IMR-90 (cell line): ENCODE measurements at regions not wholly inside any gene's neighbourhood (a gene's known extent, or its start where the extent isn't known, plus 50 kb on each side); places are given as distances from the start of the nearest gene placed in this dataset.

Experiments used
- ATAC-seq: fragments of 200-7000 bp; cut with Tn5 transposase; 2 replicates; pipeline ENCODE4 v1.9.1; 2020; ENCODE audit warnings: low read depth, mild to moderate bottlenecking, moderate library complexity
- BruUV-seq: library from RNA; stranded (reverse); fragments of 400-500 nt; replicated peaks from 2 replicates; lab custom pipeline; 2021; lab: Mats Ljungman, UMichigan
- CTCF ChIA-PET: fragments of 300-600 bp; formaldehyde crosslinking; extraction: SDS; loops from one replicate; lab custom pipeline; 2021; ENCODE audit warnings: antibody characterized with exemption; lab: Yijun Ruan, JAX
- POLR2A ChIA-PET: fragments of 300-600 bp; sonication (Branson Sonifier 250); formaldehyde crosslinking; loops from one replicate; lab custom pipeline; 2022; ENCODE audit warnings: antibody characterized with exemption; ENCODE audit not compliant: unreplicated experiment; lab: Charles Lee
- DNase-seq: peaks from one replicate; pipeline ENCODE4 v3.0.0; 2013
- H2AFZ ChIP-seq: replicated peaks from 2 replicates; pipeline ENCODE3; 2013; ENCODE audit warnings: low read length, mild to moderate bottlenecking; ENCODE audit not compliant: poor library complexity
- H2AK5ac ChIP-seq: 2 replicates; pipeline ENCODE4 v1.6.1; 2013; ENCODE audit warnings: low read depth, low read length, inconsistent platforms
- H2AK9ac ChIP-seq: replicated peaks from 2 replicates; pipeline ENCODE3; 2013; ENCODE audit warnings: mild to moderate bottlenecking, low read depth, low read length, moderate library complexity; ENCODE audit not compliant: poor library complexity
- H2BK120ac ChIP-seq: 2 replicates; pipeline ENCODE4 v1.6.1; 2013; ENCODE audit warnings: low read depth, low read length, inconsistent platforms
- H2BK15ac ChIP-seq: 3 replicates; pipeline ENCODE4 v1.6.1; 2013; ENCODE audit warnings: low read depth, low read length, inconsistent platforms
- H2BK20ac ChIP-seq: 2 replicates; pipeline ENCODE4 v1.6.1; 2013; ENCODE audit warnings: low read depth, mild to moderate bottlenecking, inconsistent platforms, low read length, moderate library complexity
- H2BK5ac ChIP-seq: 2 replicates; pipeline ENCODE4 v1.6.1; 2013; ENCODE audit warnings: mild to moderate bottlenecking, low read depth, low read length, inconsistent platforms; ENCODE audit not compliant: poor library complexity, severe bottlenecking
- H3K14ac ChIP-seq: replicated peaks from 2 replicates; pipeline ENCODE4 v1.6.1; 2013; ENCODE audit warnings: low read depth, low read length, inconsistent platforms
- H3K18ac ChIP-seq: 2 replicates; pipeline ENCODE4 v1.6.1; 2013; ENCODE audit warnings: low read depth, low read length, control low read depth
- H3K23ac ChIP-seq: 2 replicates; pipeline ENCODE4 v1.6.1; 2013; ENCODE audit warnings: low read depth, low read length, inconsistent platforms
- H3K27ac ChIP-seq: 2 replicates; pipeline ENCODE4 v1.5.1; 2013; ENCODE audit warnings: mild to moderate bottlenecking, control low read depth, low read length; ENCODE audit not compliant: insufficient read depth
- H3K27me3 ChIP-seq: 2 replicates; pipeline ENCODE4 v1.6.1; 2013; ENCODE audit warnings: low read length; ENCODE audit not compliant: control insufficient read depth, insufficient read depth
- H3K36me3 ChIP-seq: 2 replicates; pipeline ENCODE4 v1.6.1; 2013; ENCODE audit warnings: low read length, mixed read lengths; ENCODE audit not compliant: control insufficient read depth, insufficient read depth
- H3K4ac ChIP-seq: 2 replicates; pipeline ENCODE4 v1.6.1; 2013; ENCODE audit warnings: low read depth, low read length, inconsistent platforms
- H3K4me1 ChIP-seq: 2 replicates; pipeline ENCODE4 v1.6.1; 2013; ENCODE audit warnings: low read length, mixed read lengths; ENCODE audit not compliant: control insufficient read depth, insufficient read depth
- H3K4me2 ChIP-seq: 2 replicates; pipeline ENCODE4 v1.6.1; 2013; ENCODE audit warnings: low read depth, mild to moderate bottlenecking, control low read depth, low read length, moderate library complexity
- H3K4me3 ChIP-seq: 2 replicates; pipeline ENCODE4 v1.5.1; 2013; ENCODE audit warnings: low read depth, mild to moderate bottlenecking, control low read depth, low read length, moderate library complexity; ENCODE audit not compliant: insufficient read depth
- H3K56ac ChIP-seq: 2 replicates; pipeline ENCODE4 v1.6.1; 2013; ENCODE audit warnings: low read length, inconsistent platforms; ENCODE audit not compliant: insufficient read depth; ENCODE audit errors: extremely low read depth
- H3K79me1 ChIP-seq, 2 experiments: 2 replicates each; pipeline ENCODE4 v1.6.1; 2013; ENCODE audit warnings: low read length in 2 of 2, inconsistent platforms in 1 of 2, low read depth in 1 of 2
- H3K9ac ChIP-seq: 2 replicates; pipeline ENCODE4 v1.6.1; 2013; ENCODE audit warnings: low read depth, low read length, control low read depth
- H3K9me1 ChIP-seq: 2 replicates; pipeline ENCODE4 v1.6.1; 2013; ENCODE audit warnings: low read length, inconsistent platforms; ENCODE audit not compliant: insufficient read depth
- H3K9me3 ChIP-seq: 2 replicates; pipeline ENCODE4 v1.6.1; 2013; ENCODE audit warnings: low read length; ENCODE audit not compliant: control insufficient read depth, insufficient read depth
- H4K20me1 ChIP-seq: 2 replicates; pipeline ENCODE4 v1.6.1; 2013; ENCODE audit warnings: low read length, inconsistent platforms; ENCODE audit not compliant: insufficient read depth
- H4K5ac ChIP-seq: 2 replicates; pipeline ENCODE4 v1.6.1; 2013; ENCODE audit warnings: mild to moderate bottlenecking, low read depth, low read length, control low read depth
- H4K8ac ChIP-seq, 2 experiments: 2 replicates each; pipeline ENCODE4 v1.6.1; 2013; ENCODE audit warnings: low read depth in 2 of 2, low read length in 2 of 2, control low read depth in 1 of 2, inconsistent platforms in 1 of 2
- H4K91ac ChIP-seq: 2 replicates; pipeline ENCODE4 v1.6.1; 2013; ENCODE audit warnings: low read depth, low read length, inconsistent platforms; ENCODE audit not compliant: insufficient read depth
- BHLHE40 ChIP-seq: fragments of 150-350 bp; IDR thresholded peaks from 2 replicates; pipeline ENCODE4 v1.6.1; 2016; ENCODE audit warnings: mild to moderate bottlenecking, low read depth, low read length
- CEBPB ChIP-seq: IDR thresholded peaks from 2 replicates; pipeline ENCODE4 v1.6.1; 2012; ENCODE audit warnings: low read depth, low read length, improper control_type of control experiment
- CHD1 ChIP-seq: IDR thresholded peaks from 2 replicates; pipeline ENCODE4 v1.6.1; 2012; ENCODE audit warnings: low read depth, low read length, improper control_type of control experiment
- FOS ChIP-seq: fragments of 150-350 bp; IDR thresholded peaks from 2 replicates; pipeline ENCODE4 v1.6.1; 2016; ENCODE audit warnings: low read depth, low read length
- MAFK ChIP-seq: IDR thresholded peaks from 2 replicates; pipeline ENCODE4 v1.6.1; 2012; ENCODE audit warnings: low read depth, low read length, improper control_type of control experiment
- MAZ ChIP-seq: IDR thresholded peaks from 2 replicates; pipeline ENCODE4 v1.6.1; 2012; ENCODE audit warnings: low read depth, mild to moderate bottlenecking, low read length, improper control_type of control experiment, moderate library complexity, borderline replicate concordance
- MXI1 ChIP-seq: IDR thresholded peaks from 2 replicates; pipeline ENCODE4 v1.6.1; 2012; ENCODE audit warnings: low read depth, mild to moderate bottlenecking, low read length, moderate library complexity, borderline replicate concordance
- NFE2L2 ChIP-seq: fragments of 150-350 bp; IDR thresholded peaks from 2 replicates; pipeline ENCODE4 v1.6.1; 2016; ENCODE audit warnings: low read depth, mild to moderate bottlenecking, low read length
- POLR2A ChIP-seq: IDR thresholded peaks from 2 replicates; pipeline ENCODE4 v1.6.1; 2012; ENCODE audit warnings: mild to moderate bottlenecking, low read depth, low read length
- RAD21 ChIP-seq: IDR thresholded peaks from 2 replicates; pipeline ENCODE4 v1.6.1; 2012; ENCODE audit warnings: low read length, improper control_type of control experiment
- RCOR1 ChIP-seq: IDR thresholded peaks from 2 replicates; pipeline ENCODE4 v1.6.1; 2012; ENCODE audit warnings: mild to moderate bottlenecking, low read length, improper control_type of control experiment; ENCODE audit not compliant: insufficient replicate concordance
- RFX5 ChIP-seq: IDR thresholded peaks from 2 replicates; pipeline ENCODE4 v1.8.0; 2012; ENCODE audit warnings: low read depth, mild to moderate bottlenecking, low read length, moderate library complexity
- SMC3 ChIP-seq: fragments of 150-350 bp; IDR thresholded peaks from 2 replicates; pipeline ENCODE4 v1.6.1; 2016; ENCODE audit warnings: low read depth, mild to moderate bottlenecking, antibody characterized with exemption, low read length, moderate library complexity
- WGBS, 2 experiments: methylation state at CpG; one replicate each; pipeline versions ENCODE4 v1.1.5 to v1.1.7; 2013; ENCODE audit warnings: missing lambda C conversion rate in 2 of 2; ENCODE audit not compliant: insufficient read length in 1 of 2; ENCODE audit errors: extremely low coverage in 2 of 2; 5-methylcytosine and 5-hydroxymethylcytosine counted together
- dilution Hi-C: fragments of 300-500 bp; cut with HindIII; formaldehyde crosslinking; loops from one replicate; pipeline ENCODE4 v1.14.3; 2018; ENCODE audit warnings: low sequenced_read_pairs; ENCODE audit not compliant: unreplicated experiment
- in situ Hi-C: fragments of 300-500 bp; cut with MboI; formaldehyde crosslinking; loops from 3 replicates; pipeline ENCODE4 v1.14.3; 2019; ENCODE audit warnings: low sequenced_read_pairs, inconsistent platforms, mixed read lengths
- intact Hi-C: fragments of 100-400 bp; cut with micrococcal nuclease; formaldehyde crosslinking; loops from 2 replicates; pipeline ENCODE4 v1.10.0; 2022
- TF ChIP-seq, protein P1 (sequence below): conservative IDR thresholded peaks from 2 replicates; pipeline ENCODE4 v1.5.1; 2012; ENCODE audit warnings: mild to moderate bottlenecking, low read depth, low read length, improper control_type of control experiment
- TF ChIP-seq, protein P2 (sequence below): fragments of 150-350 bp; IDR thresholded peaks from 2 replicates; pipeline ENCODE4 v1.6.1; 2016; ENCODE audit warnings: low read depth, mild to moderate bottlenecking, low read length, moderate library complexity, borderline replicate concordance

DNA sequence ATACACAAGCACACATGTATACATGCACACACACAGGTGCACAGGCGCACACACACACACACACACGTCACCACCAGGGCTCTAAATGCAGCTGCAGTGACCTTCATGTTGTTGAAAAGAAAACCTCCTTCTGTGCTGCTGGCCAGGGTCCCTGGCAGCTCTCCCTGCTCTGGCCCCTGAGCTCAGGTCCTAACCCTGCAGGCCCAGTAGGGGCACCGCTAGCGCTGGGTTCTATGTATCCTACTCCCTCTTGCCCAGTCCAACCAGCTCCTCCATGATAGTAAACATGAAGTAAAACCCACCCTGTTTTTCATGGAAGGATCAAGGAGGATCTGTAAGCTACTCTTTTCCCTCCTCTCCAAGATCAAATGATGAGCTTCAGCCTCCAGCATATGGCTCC is 172.8 kb downstream of the RBFOX3 start:
- CTCF ChIA-PET = no interaction called here
- H4K5ac ChIP-seq = no peak overlapping the region
- intact Hi-C loops (no loop called here), dilution Hi-C loops (no loop called here), in situ Hi-C loops (no loop called here)
- H4K91ac ChIP-seq = no peak overlapping the region
- no peak overlapping the region for H4K8ac ChIP-seq
- H3K9ac ChIP-seq = no peak overlapping the region
- H3K27ac ChIP-seq = no peak overlapping the region
- H2AK9ac ChIP-seq = no peak overlapping the region
- H2AFZ ChIP-seq = no peak overlapping the region
- H3K9me1 ChIP-seq = no peaks in the 10 kb centered on the region
- H3K4me3 ChIP-seq = no peak overlapping the region
- no peak overlapping the region for H3K4me2 ChIP-seq
- no peaks in the 10 kb centered on the region for H3K36me3 ChIP-seq
- H2BK120ac ChIP-seq = no peak overlapping the region
- H3K14ac ChIP-seq = no peak overlapping the region
- H3K56ac ChIP-seq = no peak overlapping the region
- H3K9me3 ChIP-seq = no peaks in the 10 kb centered on the region
- H3K4me1 ChIP-seq = no peaks in the 10 kb centered on the region
- TF ChIP-seq NFE2L2 (no peak), RFX5 (no peak), MAFK (no peak), RAD21 (no peak), SMC3 (no peak), POLR2A (no peak), MAZ (no peak), CEBPB (no peak), MXI1 (no peak), RCOR1 (no peak), BHLHE40 (no peak), CHD1 (no peak), FOS (no peak)
- TF ChIP-seq, protein P1, sequence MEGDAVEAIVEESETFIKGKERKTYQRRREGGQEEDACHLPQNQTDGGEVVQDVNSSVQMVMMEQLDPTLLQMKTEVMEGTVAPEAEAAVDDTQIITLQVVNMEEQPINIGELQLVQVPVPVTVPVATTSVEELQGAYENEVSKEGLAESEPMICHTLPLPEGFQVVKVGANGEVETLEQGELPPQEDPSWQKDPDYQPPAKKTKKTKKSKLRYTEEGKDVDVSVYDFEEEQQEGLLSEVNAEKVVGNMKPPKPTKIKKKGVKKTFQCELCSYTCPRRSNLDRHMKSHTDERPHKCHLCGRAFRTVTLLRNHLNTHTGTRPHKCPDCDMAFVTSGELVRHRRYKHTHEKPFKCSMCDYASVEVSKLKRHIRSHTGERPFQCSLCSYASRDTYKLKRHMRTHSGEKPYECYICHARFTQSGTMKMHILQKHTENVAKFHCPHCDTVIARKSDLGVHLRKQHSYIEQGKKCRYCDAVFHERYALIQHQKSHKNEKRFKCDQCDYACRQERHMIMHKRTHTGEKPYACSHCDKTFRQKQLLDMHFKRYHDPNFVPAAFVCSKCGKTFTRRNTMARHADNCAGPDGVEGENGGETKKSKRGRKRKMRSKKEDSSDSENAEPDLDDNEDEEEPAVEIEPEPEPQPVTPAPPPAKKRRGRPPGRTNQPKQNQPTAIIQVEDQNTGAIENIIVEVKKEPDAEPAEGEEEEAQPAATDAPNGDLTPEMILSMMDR = no peak
- TF ChIP-seq, protein P2, sequence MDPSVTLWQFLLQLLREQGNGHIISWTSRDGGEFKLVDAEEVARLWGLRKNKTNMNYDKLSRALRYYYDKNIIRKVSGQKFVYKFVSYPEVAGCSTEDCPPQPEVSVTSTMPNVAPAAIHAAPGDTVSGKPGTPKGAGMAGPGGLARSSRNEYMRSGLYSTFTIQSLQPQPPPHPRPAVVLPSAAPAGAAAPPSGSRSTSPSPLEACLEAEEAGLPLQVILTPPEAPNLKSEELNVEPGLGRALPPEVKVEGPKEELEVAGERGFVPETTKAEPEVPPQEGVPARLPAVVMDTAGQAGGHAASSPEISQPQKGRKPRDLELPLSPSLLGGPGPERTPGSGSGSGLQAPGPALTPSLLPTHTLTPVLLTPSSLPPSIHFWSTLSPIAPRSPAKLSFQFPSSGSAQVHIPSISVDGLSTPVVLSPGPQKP = no peak
- H2BK20ac ChIP-seq = no peak overlapping the region
- H3K79me1 ChIP-seq = no peaks in the 10 kb centered on the region
- no peak for ATAC-seq
- H4K20me1 ChIP-seq = no peaks in the 10 kb centered on the region
- POLR2A ChIA-PET = no interaction called here
- no peak overlapping the region for H2AK5ac ChIP-seq
- no peak overlapping the region for H2BK5ac ChIP-seq
- H2BK15ac ChIP-seq = no peak overlapping the region
- WGBS, 2 experiments = 47% methylated on average over 3 of the region's 4 CpGs; no CpG with 5 or more reads in 1 of the 2 experiments
- DNase-seq = no peak
- no peak overlapping the region for H3K18ac ChIP-seq
- H3K27me3 ChIP-seq = peaks cover 2% of the 10 kb centered on the region; the same call in 1 of the 2 replicates
- H3K4ac ChIP-seq = no peak overlapping the region
- H3K23ac ChIP-seq = no peak overlapping the region
- no TSS peak for BruUV-seq
